ENCODE measurements at regions not wholly inside any gene's neighbourhood (a gene's known extent, or its start where the extent isn't known, plus 50 kb on each side); places are given as distances from the start of the nearest gene placed in this dataset.

DNA sequence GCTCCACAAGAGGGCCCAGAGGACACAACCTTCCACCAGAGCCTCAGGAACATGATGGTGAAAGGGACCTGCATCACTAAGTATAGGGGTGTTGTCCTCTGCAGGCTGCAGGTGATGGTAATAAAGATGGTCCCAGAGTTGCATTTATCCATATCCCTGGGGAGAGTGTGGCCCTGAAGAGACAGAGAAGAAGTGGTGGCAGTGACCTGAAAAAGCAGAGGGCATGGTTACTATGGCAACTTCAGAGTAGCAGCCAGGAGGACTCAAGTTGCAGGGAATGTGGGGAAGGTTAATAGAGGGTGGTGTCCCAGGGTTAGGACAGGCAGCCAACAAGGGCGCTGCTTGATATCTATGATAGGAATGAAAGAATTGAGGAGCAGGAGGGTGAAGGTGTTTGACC is 57.1 kb downstream of the HLA-A start:
- H3K27ac ChIP-seq: no peak overlapping the region
- peaks cover 19% of the 10 kb centered on the region for H3K27me3 ChIP-seq (ENCODE audit: insufficient read depth, low read depth, severe bottlenecking)
- no peak overlapping the region for H3K4me3 ChIP-seq (ENCODE audit: low read depth, low read length)
- no peak for DNase-seq
- no peaks in the 10 kb centered on the region for H3K9me3 ChIP-seq (ENCODE audit: severe bottlenecking)
- no peak for TF ChIP-seq CTCF (IDR thresholded peaks at IDR 0.05; ENCODE audit: low read depth, low read length)
- H3K36me3 ChIP-seq: no peaks in the 10 kb centered on the region

DNA sequence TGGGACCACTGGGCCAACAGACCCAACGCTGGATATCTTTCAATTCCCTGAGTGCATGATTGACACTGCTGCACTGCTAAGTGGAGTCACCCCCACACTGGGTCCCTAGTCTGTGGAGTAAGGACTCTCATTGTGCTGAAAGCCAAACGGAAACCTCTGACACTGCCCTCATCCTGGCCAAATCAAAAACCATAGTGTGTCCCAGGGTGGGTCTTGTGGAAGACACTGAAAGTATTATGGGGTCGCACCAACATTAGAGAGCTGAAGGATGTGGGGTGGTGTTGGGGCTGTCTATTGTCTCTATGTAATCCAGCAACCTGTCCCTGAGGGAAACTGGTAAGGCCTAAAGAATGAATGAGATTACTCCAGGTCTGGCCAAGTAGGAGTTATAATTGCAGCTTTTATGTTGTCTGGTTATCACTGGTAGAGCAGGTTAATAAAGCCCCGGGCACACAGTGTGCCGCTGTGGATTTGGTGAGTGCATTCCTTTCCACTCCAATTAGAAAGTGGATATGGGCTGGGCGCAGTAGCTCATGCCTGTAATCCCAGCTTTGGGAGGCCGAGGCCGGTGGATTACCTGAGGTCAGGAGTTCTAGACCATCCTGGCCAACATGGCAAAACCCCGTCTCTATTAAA is 57.9 kb downstream of the HLA-A start:
- Histone ChIP-seq H3K27me3 (ENCODE audit: insufficient read depth, low read depth, severe bottlenecking) (peaks cover 25% of the 10 kb centered on the region), H3K9me3 (ENCODE audit: severe bottlenecking) (no peaks in the 10 kb centered on the region), H3K36me3 (no peaks in the 10 kb centered on the region), H3K27ac (no peak overlapping the region), H3K4me3 (ENCODE audit: low read depth, low read length) (no peak overlapping the region)
- DNase-seq: no peak
- TF ChIP-seq CTCF (IDR thresholded peaks at IDR 0.05; ENCODE audit: low read depth, low read length): no peak

DNA sequence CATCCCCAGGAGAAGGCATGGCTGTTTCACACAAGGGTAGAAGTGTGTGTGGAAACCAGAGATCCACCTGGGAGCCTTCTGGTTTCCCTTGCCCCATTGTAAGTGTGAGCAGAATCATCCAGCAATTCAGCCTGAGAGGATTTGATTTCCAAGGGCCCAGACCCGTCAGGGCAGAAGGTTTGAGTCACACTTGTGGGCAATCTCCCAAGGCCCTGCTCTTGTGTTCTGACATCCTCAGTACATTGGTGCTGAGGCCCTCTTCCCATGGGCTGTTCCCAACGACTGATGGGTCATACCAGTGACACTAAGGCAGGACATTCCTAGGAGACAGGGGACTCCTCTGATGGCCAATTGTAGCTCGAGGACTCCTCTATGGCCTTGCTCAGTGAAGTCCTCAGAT is 58.2 kb upstream of the POLR1H start:
- H3K36me3 ChIP-seq: no peaks in the 10 kb centered on the region
- H3K27me3 ChIP-seq (ENCODE audit: insufficient read depth, low read depth, severe bottlenecking): peaks cover 48% of the 10 kb centered on the region
- no peaks in the 10 kb centered on the region for H3K9me3 ChIP-seq (ENCODE audit: severe bottlenecking)
- H3K4me3 ChIP-seq (ENCODE audit: low read depth, low read length): no peak overlapping the region
- no peak for TF ChIP-seq CTCF (IDR thresholded peaks at IDR 0.05; ENCODE audit: low read depth, low read length)
- no peak overlapping the region for H3K27ac ChIP-seq
- no peak for DNase-seq

DNA sequence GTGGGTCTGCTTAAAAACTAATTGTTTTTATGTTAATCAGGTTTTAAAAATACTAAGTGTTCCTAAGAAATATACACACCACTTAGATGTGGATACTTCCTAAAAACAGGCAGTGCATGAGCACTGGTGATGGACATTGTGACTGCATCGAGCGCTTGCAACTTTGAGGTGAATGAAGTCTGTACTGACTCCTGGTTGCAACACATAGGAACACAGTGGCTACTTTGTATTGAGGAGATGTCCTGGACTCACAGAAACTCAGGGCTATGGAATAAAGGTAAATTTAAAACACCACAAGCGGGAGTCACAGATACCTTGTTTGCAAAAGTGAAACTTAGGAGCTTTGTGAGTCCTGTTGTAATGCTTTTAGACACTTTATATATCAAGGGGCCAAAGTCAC is 55.6 kb upstream of the POLR1H start:
- H3K27ac ChIP-seq: no peak overlapping the region
- no peaks in the 10 kb centered on the region for H3K9me3 ChIP-seq (ENCODE audit: severe bottlenecking)
- H3K4me3 ChIP-seq (ENCODE audit: low read depth, low read length): no peak overlapping the region
- no peak for TF ChIP-seq CTCF (IDR thresholded peaks at IDR 0.05; ENCODE audit: low read depth, low read length)
- H3K27me3 ChIP-seq (ENCODE audit: insufficient read depth, low read depth, severe bottlenecking): peaks cover 52% of the 10 kb centered on the region
- H3K36me3 ChIP-seq: no peaks in the 10 kb centered on the region
- DNase-seq: no peak

- Histone ChIP-seq H3K9me3 (ENCODE audit: severe bottlenecking) (no peaks in the 10 kb centered on the region), H3K4me3 (ENCODE audit: low read depth, low read length) (no peak overlapping the region), H3K36me3 (no peaks in the 10 kb centered on the region), H3K27ac (no peak overlapping the region), H3K27me3 (ENCODE audit: insufficient read depth, low read depth, severe bottlenecking) (peaks cover 48% of the 10 kb centered on the region)
- DNase-seq: no peak
- TF ChIP-seq CTCF (IDR thresholded peaks at IDR 0.05; ENCODE audit: low read depth, low read length): no peak
Observed at GRCh38 chr6:30006170-30007131, 54.6 kb upstream of the POLR1H start.

Measured in WERI-Rb-1 (cell line).